Testis (tissue), 2 donors: ENCODE measurements at regions not wholly inside any gene's neighbourhood (a gene's known extent, or its start where the extent isn't known, plus 50 kb on each side); places are given as distances from the start of the nearest gene placed in this dataset.

Source experiments
- CTCF ChIP-seq, 3 experiments: fragments of 450-650 bp in 2 of 3; fragments of 200-600 bp in 1 of 3; sonication (generic) in 1 of 3; IDR thresholded peaks; one replicate each; pipeline ENCODE4 v1.5.1; 2016 to 2019; ENCODE audit warnings: antibody characterized with exemption in 3 of 3, mild to moderate bottlenecking in 2 of 3, moderate library complexity in 1 of 3
- POLR2A ChIP-seq: fragments of 450-650 bp; IDR thresholded peaks from one replicate; pipeline ENCODE4 v1.6.1; 2017; ENCODE audit warnings: antibody characterized with exemption, mild to moderate bottlenecking, moderate library complexity

DNA sequence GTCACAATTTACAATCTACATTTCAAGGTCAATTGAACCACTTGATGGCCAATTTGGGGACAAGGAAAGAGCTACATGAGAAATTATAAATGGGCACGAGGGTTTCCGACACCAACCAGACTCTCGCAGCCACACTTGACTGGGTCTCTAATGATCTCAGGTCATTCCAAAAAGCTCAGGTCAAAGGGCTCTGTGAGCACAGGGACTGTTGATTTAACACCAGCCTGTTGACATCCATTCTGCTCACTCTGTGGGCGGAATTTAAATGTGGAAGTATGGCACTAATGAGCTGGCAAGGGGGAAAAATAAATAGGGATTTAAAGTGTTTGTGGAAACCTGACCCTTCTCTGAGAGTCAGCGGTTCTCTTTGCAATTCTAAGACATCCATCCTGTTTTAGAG, 810.7 kb upstream of the AUTS2 start:
- TF ChIP-seq CTCF (IDR thresholded peaks at IDR 0.05) (no peak), POLR2A (no peak)
